Thyroid gland (tissue), 4 donors: ENCODE measurements at regions not wholly inside any gene's neighbourhood (a gene's known extent, or its start where the extent isn't known, plus 50 kb on each side); places are given as distances from the start of the nearest gene placed in this dataset.

Experiments
- CTCF ChIP-seq, 6 experiments: fragments of 200-600 bp in 3 of 6; fragments of 450-650 bp in 3 of 6; sonication (generic) in 3 of 6; IDR thresholded peaks; one replicate each; pipeline ENCODE4 v1.5.1; 2016 to 2019; ENCODE audit warnings: antibody characterized with exemption in 6 of 6, mild to moderate bottlenecking in 2 of 6, inconsistent platforms in 1 of 6, moderate library complexity in 1 of 6
- POLR2A ChIP-seq, 2 donors: fragments of 450-650 bp; IDR thresholded peaks; one replicate each; pipeline ENCODE4 v1.6.1; 2017; ENCODE audit warnings: antibody characterized with exemption in 2 of 2, mild to moderate bottlenecking in 2 of 2, moderate library complexity in 1 of 2

GRCh38 chr13:76094645-76095044 is 458.5 kb downstream of the LMO7 start:
- no peak for TF ChIP-seq CTCF (IDR thresholded peaks at IDR 0.05)
- no peak for TF ChIP-seq POLR2A (IDR thresholded peaks at IDR 0.05)
